IMR-90 (cell line): ENCODE measurements at regions not wholly inside any gene's neighbourhood (a gene's known extent, or its start where the extent isn't known, plus 50 kb on each side); places are given as distances from the start of the nearest gene placed in this dataset.

Experiments
- ATAC-seq: fragments of 200-7000 bp; cut with Tn5 transposase; 2 replicates; pipeline ENCODE4 v1.9.1; 2020; ENCODE audit warnings: low read depth, mild to moderate bottlenecking, moderate library complexity
- BruUV-seq: library from RNA; stranded (reverse); fragments of 400-500 nt; replicated peaks from 2 replicates; lab custom pipeline; 2021; lab: Mats Ljungman, UMichigan
- CTCF ChIA-PET: fragments of 300-600 bp; formaldehyde crosslinking; extraction: SDS; loops from one replicate; lab custom pipeline; 2021; ENCODE audit warnings: antibody characterized with exemption; lab: Yijun Ruan, JAX
- POLR2A ChIA-PET: fragments of 300-600 bp; sonication (Branson Sonifier 250); formaldehyde crosslinking; loops from one replicate; lab custom pipeline; 2022; ENCODE audit warnings: antibody characterized with exemption; ENCODE audit not compliant: unreplicated experiment; lab: Charles Lee
- DNase-seq: peaks from one replicate; pipeline ENCODE4 v3.0.0; 2013
- H2AFZ ChIP-seq: replicated peaks from 2 replicates; pipeline ENCODE3; 2013; ENCODE audit warnings: low read length, mild to moderate bottlenecking; ENCODE audit not compliant: poor library complexity
- H2AK5ac ChIP-seq: 2 replicates; pipeline ENCODE4 v1.6.1; 2013; ENCODE audit warnings: low read depth, low read length, inconsistent platforms
- H2AK9ac ChIP-seq: replicated peaks from 2 replicates; pipeline ENCODE3; 2013; ENCODE audit warnings: mild to moderate bottlenecking, low read depth, low read length, moderate library complexity; ENCODE audit not compliant: poor library complexity
- H2BK120ac ChIP-seq: 2 replicates; pipeline ENCODE4 v1.6.1; 2013; ENCODE audit warnings: low read depth, low read length, inconsistent platforms
- H2BK15ac ChIP-seq: 3 replicates; pipeline ENCODE4 v1.6.1; 2013; ENCODE audit warnings: low read depth, low read length, inconsistent platforms
- H2BK20ac ChIP-seq: 2 replicates; pipeline ENCODE4 v1.6.1; 2013; ENCODE audit warnings: low read depth, mild to moderate bottlenecking, inconsistent platforms, low read length, moderate library complexity
- H2BK5ac ChIP-seq: 2 replicates; pipeline ENCODE4 v1.6.1; 2013; ENCODE audit warnings: mild to moderate bottlenecking, low read depth, low read length, inconsistent platforms; ENCODE audit not compliant: poor library complexity, severe bottlenecking
- H3K14ac ChIP-seq: replicated peaks from 2 replicates; pipeline ENCODE4 v1.6.1; 2013; ENCODE audit warnings: low read depth, low read length, inconsistent platforms
- H3K18ac ChIP-seq: 2 replicates; pipeline ENCODE4 v1.6.1; 2013; ENCODE audit warnings: low read depth, low read length, control low read depth
- H3K23ac ChIP-seq: 2 replicates; pipeline ENCODE4 v1.6.1; 2013; ENCODE audit warnings: low read depth, low read length, inconsistent platforms
- H3K27ac ChIP-seq: 2 replicates; pipeline ENCODE4 v1.5.1; 2013; ENCODE audit warnings: mild to moderate bottlenecking, control low read depth, low read length; ENCODE audit not compliant: insufficient read depth
- H3K27me3 ChIP-seq: 2 replicates; pipeline ENCODE4 v1.6.1; 2013; ENCODE audit warnings: low read length; ENCODE audit not compliant: control insufficient read depth, insufficient read depth
- H3K36me3 ChIP-seq: 2 replicates; pipeline ENCODE4 v1.6.1; 2013; ENCODE audit warnings: low read length, mixed read lengths; ENCODE audit not compliant: control insufficient read depth, insufficient read depth
- H3K4ac ChIP-seq: 2 replicates; pipeline ENCODE4 v1.6.1; 2013; ENCODE audit warnings: low read depth, low read length, inconsistent platforms
- H3K4me1 ChIP-seq: 2 replicates; pipeline ENCODE4 v1.6.1; 2013; ENCODE audit warnings: low read length, mixed read lengths; ENCODE audit not compliant: control insufficient read depth, insufficient read depth
- H3K4me2 ChIP-seq: 2 replicates; pipeline ENCODE4 v1.6.1; 2013; ENCODE audit warnings: low read depth, mild to moderate bottlenecking, control low read depth, low read length, moderate library complexity
- H3K4me3 ChIP-seq: 2 replicates; pipeline ENCODE4 v1.5.1; 2013; ENCODE audit warnings: low read depth, mild to moderate bottlenecking, control low read depth, low read length, moderate library complexity; ENCODE audit not compliant: insufficient read depth
- H3K56ac ChIP-seq: 2 replicates; pipeline ENCODE4 v1.6.1; 2013; ENCODE audit warnings: low read length, inconsistent platforms; ENCODE audit not compliant: insufficient read depth; ENCODE audit errors: extremely low read depth
- H3K79me1 ChIP-seq, 2 experiments: 2 replicates each; pipeline ENCODE4 v1.6.1; 2013; ENCODE audit warnings: low read length in 2 of 2, inconsistent platforms in 1 of 2, low read depth in 1 of 2
- H3K9ac ChIP-seq: 2 replicates; pipeline ENCODE4 v1.6.1; 2013; ENCODE audit warnings: low read depth, low read length, control low read depth
- H3K9me1 ChIP-seq: 2 replicates; pipeline ENCODE4 v1.6.1; 2013; ENCODE audit warnings: low read length, inconsistent platforms; ENCODE audit not compliant: insufficient read depth
- H3K9me3 ChIP-seq: 2 replicates; pipeline ENCODE4 v1.6.1; 2013; ENCODE audit warnings: low read length; ENCODE audit not compliant: control insufficient read depth, insufficient read depth
- H4K20me1 ChIP-seq: 2 replicates; pipeline ENCODE4 v1.6.1; 2013; ENCODE audit warnings: low read length, inconsistent platforms; ENCODE audit not compliant: insufficient read depth
- H4K5ac ChIP-seq: 2 replicates; pipeline ENCODE4 v1.6.1; 2013; ENCODE audit warnings: mild to moderate bottlenecking, low read depth, low read length, control low read depth
- H4K8ac ChIP-seq, 2 experiments: 2 replicates each; pipeline ENCODE4 v1.6.1; 2013; ENCODE audit warnings: low read depth in 2 of 2, low read length in 2 of 2, control low read depth in 1 of 2, inconsistent platforms in 1 of 2
- H4K91ac ChIP-seq: 2 replicates; pipeline ENCODE4 v1.6.1; 2013; ENCODE audit warnings: low read depth, low read length, inconsistent platforms; ENCODE audit not compliant: insufficient read depth
- BHLHE40 ChIP-seq: fragments of 150-350 bp; IDR thresholded peaks from 2 replicates; pipeline ENCODE4 v1.6.1; 2016; ENCODE audit warnings: mild to moderate bottlenecking, low read depth, low read length
- CEBPB ChIP-seq: IDR thresholded peaks from 2 replicates; pipeline ENCODE4 v1.6.1; 2012; ENCODE audit warnings: low read depth, low read length, improper control_type of control experiment
- CHD1 ChIP-seq: IDR thresholded peaks from 2 replicates; pipeline ENCODE4 v1.6.1; 2012; ENCODE audit warnings: low read depth, low read length, improper control_type of control experiment
- CTCF ChIP-seq: conservative IDR thresholded peaks from 2 replicates; pipeline ENCODE4 v1.5.1; 2012; ENCODE audit warnings: mild to moderate bottlenecking, low read depth, low read length, improper control_type of control experiment
- ELK1 ChIP-seq: fragments of 150-350 bp; IDR thresholded peaks from 2 replicates; pipeline ENCODE4 v1.6.1; 2016; ENCODE audit warnings: low read depth, mild to moderate bottlenecking, low read length, moderate library complexity, borderline replicate concordance
- FOS ChIP-seq: fragments of 150-350 bp; IDR thresholded peaks from 2 replicates; pipeline ENCODE4 v1.6.1; 2016; ENCODE audit warnings: low read depth, low read length
- MAFK ChIP-seq: IDR thresholded peaks from 2 replicates; pipeline ENCODE4 v1.6.1; 2012; ENCODE audit warnings: low read depth, low read length, improper control_type of control experiment
- MAZ ChIP-seq: IDR thresholded peaks from 2 replicates; pipeline ENCODE4 v1.6.1; 2012; ENCODE audit warnings: low read depth, mild to moderate bottlenecking, low read length, improper control_type of control experiment, moderate library complexity, borderline replicate concordance
- MXI1 ChIP-seq: IDR thresholded peaks from 2 replicates; pipeline ENCODE4 v1.6.1; 2012; ENCODE audit warnings: low read depth, mild to moderate bottlenecking, low read length, moderate library complexity, borderline replicate concordance
- NFE2L2 ChIP-seq: fragments of 150-350 bp; IDR thresholded peaks from 2 replicates; pipeline ENCODE4 v1.6.1; 2016; ENCODE audit warnings: low read depth, mild to moderate bottlenecking, low read length
- POLR2A ChIP-seq: IDR thresholded peaks from 2 replicates; pipeline ENCODE4 v1.6.1; 2012; ENCODE audit warnings: mild to moderate bottlenecking, low read depth, low read length
- RAD21 ChIP-seq: IDR thresholded peaks from 2 replicates; pipeline ENCODE4 v1.6.1; 2012; ENCODE audit warnings: low read length, improper control_type of control experiment
- RCOR1 ChIP-seq: IDR thresholded peaks from 2 replicates; pipeline ENCODE4 v1.6.1; 2012; ENCODE audit warnings: mild to moderate bottlenecking, low read length, improper control_type of control experiment; ENCODE audit not compliant: insufficient replicate concordance
- RFX5 ChIP-seq: IDR thresholded peaks from 2 replicates; pipeline ENCODE4 v1.8.0; 2012; ENCODE audit warnings: low read depth, mild to moderate bottlenecking, low read length, moderate library complexity
- SMC3 ChIP-seq: fragments of 150-350 bp; IDR thresholded peaks from 2 replicates; pipeline ENCODE4 v1.6.1; 2016; ENCODE audit warnings: low read depth, mild to moderate bottlenecking, antibody characterized with exemption, low read length, moderate library complexity
- USF2 ChIP-seq: fragments of 150-350 bp; IDR thresholded peaks from 2 replicates; pipeline ENCODE4 v1.6.1; 2017; ENCODE audit warnings: mild to moderate bottlenecking, antibody characterized with exemption, low read length, low read depth
- WGBS, 2 experiments: methylation state at CpG; one replicate each; pipeline versions ENCODE4 v1.1.5 to v1.1.7; 2013; ENCODE audit warnings: missing lambda C conversion rate in 2 of 2; ENCODE audit not compliant: insufficient read length in 1 of 2; ENCODE audit errors: extremely low coverage in 2 of 2; 5-methylcytosine and 5-hydroxymethylcytosine counted together
- dilution Hi-C: fragments of 300-500 bp; cut with HindIII; formaldehyde crosslinking; loops from one replicate; pipeline ENCODE4 v1.14.3; 2018; ENCODE audit warnings: low sequenced_read_pairs; ENCODE audit not compliant: unreplicated experiment
- in situ Hi-C: fragments of 300-500 bp; cut with MboI; formaldehyde crosslinking; loops from 3 replicates; pipeline ENCODE4 v1.14.3; 2019; ENCODE audit warnings: low sequenced_read_pairs, inconsistent platforms, mixed read lengths
- intact Hi-C: fragments of 100-400 bp; cut with micrococcal nuclease; formaldehyde crosslinking; loops from 2 replicates; pipeline ENCODE4 v1.10.0; 2022

GRCh38 chr5:133845271-133845670 is 123.2 kb downstream of the C5orf15 start:
- Histone ChIP-seq H3K56ac (no peak overlapping the region), H4K8ac (no peak overlapping the region), H3K4me1 (no peaks in the 10 kb centered on the region), H3K79me1 (no peaks in the 10 kb centered on the region), H2BK15ac (no peak overlapping the region), H3K36me3 (no peaks in the 10 kb centered on the region), H4K5ac (no peak overlapping the region), H3K4me2 (no peak overlapping the region), H3K4me3 (no peak overlapping the region), H4K20me1 (no peaks in the 10 kb centered on the region), H3K18ac (no peak overlapping the region), H3K9me3 (no peaks in the 10 kb centered on the region), H3K4ac (no peak overlapping the region), H2BK5ac (no peak overlapping the region), H3K9me1 (no peaks in the 10 kb centered on the region), H2AFZ (no peak overlapping the region), H2BK120ac (no peak overlapping the region), H2AK5ac (no peak overlapping the region), H3K14ac (no peak overlapping the region), H3K27me3 (peaks cover 10% of the 10 kb centered on the region), H4K91ac (no peak overlapping the region), H2BK20ac (no peak overlapping the region), H3K23ac (no peak overlapping the region), H3K27ac (no peak overlapping the region), H3K9ac (no peak overlapping the region), H2AK9ac (no peak overlapping the region)
- ATAC-seq (no peak), DNase-seq (no peak)
- ChIA-PET CTCF (no interaction called here), POLR2A (no interaction called here)
- WGBS, 2 experiments, result no CpG with 5 or more reads among the region's 2 CpGs
- no peak for TF ChIP-seq RAD21
- no peak for TF ChIP-seq FOS
- no peak for TF ChIP-seq MXI1
- no peak for TF ChIP-seq CEBPB
- TF ChIP-seq NFE2L2, result no peak
- TF ChIP-seq CTCF, result no peak
- TF ChIP-seq CHD1, result no peak
- no peak for TF ChIP-seq SMC3
- no peak for TF ChIP-seq MAZ
- TF ChIP-seq ELK1, result no peak
- TF ChIP-seq MAFK, result no peak
- TF ChIP-seq RFX5, result no peak
- TF ChIP-seq BHLHE40, result no peak
- no peak for TF ChIP-seq RCOR1
- TF ChIP-seq USF2, result no peak
- TF ChIP-seq POLR2A, result no peak
- in situ Hi-C loops, result no loop called here
- intact Hi-C loops, result no loop called here
- dilution Hi-C loops, result no loop called here
- BruUV-seq, result no TSS peak
